ENCODE measurements at regions not wholly inside any gene's neighbourhood (a gene's known extent, or its start where the extent isn't known, plus 50 kb on each side); places are given as distances from the start of the nearest gene placed in this dataset.

DNA sequence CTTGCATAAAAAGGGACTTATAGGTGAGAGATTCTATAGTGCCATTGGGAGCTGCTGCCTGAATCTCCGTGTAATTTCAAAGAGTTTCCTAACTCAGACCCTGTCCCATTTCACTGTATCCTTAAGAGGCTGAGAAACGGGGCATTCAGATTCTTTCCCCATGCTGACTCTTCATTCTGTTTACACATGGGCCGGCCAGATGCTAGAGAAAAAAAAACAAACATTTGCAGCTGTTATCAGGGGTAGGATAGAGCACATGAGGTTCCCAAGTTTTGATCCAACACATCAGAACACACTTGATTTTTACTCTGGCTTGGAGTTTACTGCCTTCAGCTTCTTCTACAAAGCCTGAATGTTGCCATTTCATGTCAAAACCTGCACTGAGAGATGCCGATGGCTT is 215.9 kb upstream of the TPRG1 start:
- TF ChIP-seq POLR2A (IDR thresholded peaks at IDR 0.05; ENCODE audit: low read length) (no peak), CEBPB (IDR thresholded peaks at IDR 0.05) (no peak), CTCF (IDR thresholded peaks at IDR 0.05) (no peak), MAZ (IDR thresholded peaks at IDR 0.05; ENCODE audit: borderline replicate concordance, low read depth, low read length) (no peak), MAX (IDR thresholded peaks at IDR 0.05) (no peak), JUNB (IDR thresholded peaks at IDR 0.05) (no peak)
- TF ChIP-seq, protein P1, sequence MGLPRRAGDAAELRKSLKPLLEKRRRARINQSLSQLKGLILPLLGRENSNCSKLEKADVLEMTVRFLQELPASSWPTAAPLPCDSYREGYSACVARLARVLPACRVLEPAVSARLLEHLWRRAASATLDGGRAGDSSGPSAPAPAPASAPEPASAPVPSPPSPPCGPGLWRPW (IDR thresholded peaks at IDR 0.05) = no peak

Data from A549 (cell line).